ENCODE measurements at regions not wholly inside any gene's neighbourhood (a gene's known extent, or its start where the extent isn't known, plus 50 kb on each side); places are given as distances from the start of the nearest gene placed in this dataset.

- BruUV-seq (replicated peaks): no TSS peak
- H3K27me3 ChIP-seq (ENCODE audit: insufficient read depth, low read length): no peaks in the 10 kb centered on the region
- no peak overlapping the region for H3K27ac ChIP-seq (ENCODE audit: low read depth, low read length)
- H3K4me1 ChIP-seq (ENCODE audit: control insufficient read depth in 1 of 2, insufficient read depth in 2 of 2, low read length in 2 of 2): no peaks in the 10 kb centered on the region
- H3K36me3 ChIP-seq (ENCODE audit: control insufficient read depth in 1 of 2, insufficient read depth in 2 of 2, low read length in 2 of 2): no peaks in the 10 kb centered on the region
- H3K9me3 ChIP-seq (ENCODE audit: control insufficient read depth in 1 of 2, insufficient read depth in 1 of 2, low read depth in 1 of 2, low read length in 2 of 2): peaks cover 9 to 12% of the 10 kb centered on the region in 2 experiments; a peak in 2 of 4 replicates
- no peaks in the 10 kb centered on the region for H4K20me1 ChIP-seq (ENCODE audit: insufficient read depth)
- intact Hi-C loops (cut with micrococcal nuclease): no loop called here
- H3K4me3 ChIP-seq (replicated peaks in 1 of 2; ENCODE audit: low read depth in 1 of 2, low read length in 2 of 2): no peak overlapping the region
- no peaks in the 10 kb centered on the region for H3K9me2 ChIP-seq (ENCODE audit: insufficient read depth)
- ChIA-PET CTCF (no interaction called here), RAD21 (ENCODE audit: low non-redundant PET in 1 of 2, low total read pairs in 2 of 2, uncharacterized antibody in 2 of 2, unreplicated experiment in 2 of 2) (no interaction called here), POLR2A (no interaction called here)
- no peak overlapping the region for H2AFZ ChIP-seq (ENCODE audit: low read depth, low read length, poor library complexity, severe bottlenecking)
- no peak overlapping the region for H3K4me2 ChIP-seq (ENCODE audit: low read length)
- DNase-seq (ENCODE audit: low read depth, low spot score) (no peak), ATAC-seq (no peak)
- H3K9ac ChIP-seq (ENCODE audit: low read length): no peak overlapping the region
- H3K79me2 ChIP-seq (ENCODE audit: insufficient read depth, low read length): no peaks in the 10 kb centered on the region
- TF ChIP-seq ZNF274 (IDR thresholded peaks at IDR 0.05; ENCODE audit: low read depth, low read length): no peak
- no peak for TF ChIP-seq JUND (IDR thresholded peaks at IDR 0.05)
- TF ChIP-seq EZH2 (IDR thresholded peaks at IDR 0.05): no peak
- no peak for TF ChIP-seq CBX3 (IDR thresholded peaks at IDR 0.05; ENCODE audit: low read depth)
- TF ChIP-seq RAD21 (IDR thresholded peaks at IDR 0.05; ENCODE audit: low read depth): no peak
- no peak for TF ChIP-seq FOSL1 (IDR thresholded peaks at IDR 0.05; ENCODE audit: low read depth)
- TF ChIP-seq CTCF (IDR thresholded peaks at IDR 0.05 in 2 of 3, conservative IDR thresholded peaks at IDR 0.05 in 1 of 3; ENCODE audit: borderline replicate concordance in 1 of 3, insufficient read depth in 1 of 3, low read depth in 2 of 3, low read length in 2 of 3): no peak
- no peak for TF ChIP-seq SP1 (IDR thresholded peaks at IDR 0.05; ENCODE audit: low read depth)
- TF ChIP-seq CEBPB (IDR thresholded peaks at IDR 0.05; ENCODE audit: low read depth): no peak
- no peak for TF ChIP-seq SRF (IDR thresholded peaks at IDR 0.05; ENCODE audit: low read depth)
Observed at GRCh38 chr2:6111781-6112261, 419.6 kb downstream of the SOX11 start.

- ChIA-PET CTCF (no interaction called here), POLR2A (no interaction called here), RAD21 (ENCODE audit: low non-redundant PET in 1 of 2, low total read pairs in 2 of 2, uncharacterized antibody in 2 of 2, unreplicated experiment in 2 of 2) (no interaction called here)
- Histone ChIP-seq H2AFZ (ENCODE audit: low read depth, low read length, poor library complexity, severe bottlenecking) (no peak overlapping the region), H3K27me3 (ENCODE audit: insufficient read depth, low read length) (no peaks in the 10 kb centered on the region), H3K9me2 (ENCODE audit: insufficient read depth) (no peaks in the 10 kb centered on the region), H3K27ac (ENCODE audit: low read depth, low read length) (no peak overlapping the region), H3K4me1 (ENCODE audit: control insufficient read depth in 1 of 2, insufficient read depth in 2 of 2, low read length in 2 of 2) (no peaks in the 10 kb centered on the region), H3K9me3 (ENCODE audit: control insufficient read depth in 1 of 2, insufficient read depth in 1 of 2, low read depth in 1 of 2, low read length in 2 of 2) (peaks cover 9% of the 10 kb centered on the region in 2 experiments; a peak in 2 of 4 replicates), H3K36me3 (ENCODE audit: control insufficient read depth in 1 of 2, insufficient read depth in 2 of 2, low read length in 2 of 2) (no peaks in the 10 kb centered on the region), H3K79me2 (ENCODE audit: insufficient read depth, low read length) (no peaks in the 10 kb centered on the region), H3K9ac (ENCODE audit: low read length) (no peak overlapping the region), H3K4me2 (ENCODE audit: low read length) (no peak overlapping the region), H4K20me1 (ENCODE audit: insufficient read depth) (no peaks in the 10 kb centered on the region), H3K4me3 (replicated peaks in 1 of 2; ENCODE audit: low read depth in 1 of 2, low read length in 2 of 2) (no peak overlapping the region)
- no peak for DNase-seq (ENCODE audit: low read depth, low spot score)
- no TSS peak for BruUV-seq (replicated peaks)
- ATAC-seq: no peak
- intact Hi-C loops (cut with micrococcal nuclease): no loop called here
- TF ChIP-seq YY1 (IDR thresholded peaks at IDR 0.05; ENCODE audit: extremely low read depth, insufficient replicate concordance, low read depth, low read length) (no peak), FOSL1 (IDR thresholded peaks at IDR 0.05; ENCODE audit: low read depth) (no peak), EGR1 (IDR thresholded peaks at IDR 0.05; ENCODE audit: low read depth) (no peak), ZNF274 (IDR thresholded peaks at IDR 0.05; ENCODE audit: low read depth, low read length) (no peak), POLR2A (IDR thresholded peaks at IDR 0.05; ENCODE audit: borderline replicate concordance, extremely low read depth, insufficient read depth, insufficient read length) (no peak), RAD21 (IDR thresholded peaks at IDR 0.05; ENCODE audit: low read depth) (no peak), CBX3 (IDR thresholded peaks at IDR 0.05; ENCODE audit: low read depth) (no peak), EZH2phosphoT487 (IDR thresholded peaks at IDR 0.05; ENCODE audit: borderline replicate concordance) (no peak), MAX (IDR thresholded peaks at IDR 0.05) (no peak), ZBTB33 (IDR thresholded peaks at IDR 0.05; ENCODE audit: extremely low read depth, insufficient replicate concordance, low read length) (no peak), POLR2AphosphoS5 (IDR thresholded peaks at IDR 0.05; ENCODE audit: low read depth, low read length) (no peak), SRF (IDR thresholded peaks at IDR 0.05; ENCODE audit: low read depth) (no peak), ELF1 (IDR thresholded peaks at IDR 0.05; ENCODE audit: borderline replicate concordance, low read depth) (no peak), ZFX (IDR thresholded peaks at IDR 0.05) (no peak)
Observed at GRCh38 chr2:6113786-6114185, 421.6 kb downstream of the SOX11 start.

Data from HCT116 (cell line).